ENCODE measurements at regions not wholly inside any gene's neighbourhood (a gene's known extent, or its start where the extent isn't known, plus 50 kb on each side); places are given as distances from the start of the nearest gene placed in this dataset.

DNA sequence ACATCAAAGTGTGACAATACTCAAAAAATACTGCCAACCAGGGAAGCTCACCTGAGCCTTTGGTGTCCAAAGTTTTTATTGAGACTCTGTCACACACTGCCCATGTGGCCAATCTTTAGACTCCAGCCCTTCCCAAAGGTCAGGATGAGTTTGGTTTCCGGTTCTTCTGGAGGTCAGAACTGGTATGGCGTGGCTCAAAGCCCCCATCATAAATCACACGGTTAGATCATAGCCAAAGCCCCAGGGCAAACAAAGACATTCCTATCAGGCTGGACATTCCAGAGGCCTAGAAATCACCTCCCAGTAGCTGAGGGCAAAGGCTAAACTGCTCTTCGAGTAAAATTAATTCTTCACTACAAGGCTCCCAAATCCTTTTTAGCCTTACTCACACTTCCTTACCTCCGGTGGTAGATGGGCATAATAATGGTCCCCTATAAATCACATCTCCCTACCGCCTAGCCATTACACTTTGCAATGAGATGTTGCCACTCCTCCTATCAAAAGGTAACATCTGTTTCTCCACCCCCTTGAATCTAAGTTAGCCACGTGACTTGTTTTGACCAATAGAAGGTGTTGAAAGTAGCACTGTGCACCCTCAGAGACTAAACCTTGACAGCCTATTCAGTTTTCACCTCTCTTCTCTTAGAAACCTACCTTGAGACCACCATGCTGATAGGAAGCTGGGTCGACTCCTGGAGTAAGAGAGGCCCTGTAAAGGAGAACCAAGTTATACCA, 137.8 kb upstream of the DUSP21 start (continued):
- TF ChIP-seq, protein P1, sequence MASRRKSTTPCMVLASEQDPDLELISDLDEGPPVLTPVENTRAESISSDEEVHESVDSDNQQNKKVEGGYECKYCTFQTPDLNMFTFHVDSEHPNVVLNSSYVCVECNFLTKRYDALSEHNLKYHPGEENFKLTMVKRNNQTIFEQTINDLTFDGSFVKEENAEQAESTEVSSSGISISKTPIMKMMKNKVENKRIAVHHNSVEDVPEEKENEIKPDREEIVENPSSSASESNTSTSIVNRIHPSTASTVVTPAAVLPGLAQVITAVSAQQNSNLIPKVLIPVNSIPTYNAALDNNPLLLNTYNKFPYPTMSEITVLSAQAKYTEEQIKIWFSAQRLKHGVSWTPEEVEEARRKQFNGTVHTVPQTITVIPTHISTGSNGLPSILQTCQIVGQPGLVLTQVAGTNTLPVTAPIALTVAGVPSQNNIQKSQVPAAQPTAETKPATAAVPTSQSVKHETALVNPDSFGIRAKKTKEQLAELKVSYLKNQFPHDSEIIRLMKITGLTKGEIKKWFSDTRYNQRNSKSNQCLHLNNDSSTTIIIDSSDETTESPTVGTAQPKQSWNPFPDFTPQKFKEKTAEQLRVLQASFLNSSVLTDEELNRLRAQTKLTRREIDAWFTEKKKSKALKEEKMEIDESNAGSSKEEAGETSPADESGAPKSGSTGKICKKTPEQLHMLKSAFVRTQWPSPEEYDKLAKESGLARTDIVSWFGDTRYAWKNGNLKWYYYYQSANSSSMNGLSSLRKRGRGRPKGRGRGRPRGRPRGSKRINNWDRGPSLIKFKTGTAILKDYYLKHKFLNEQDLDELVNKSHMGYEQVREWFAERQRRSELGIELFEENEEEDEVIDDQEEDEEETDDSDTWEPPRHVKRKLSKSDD (CRISPR knock-in tag; IDR thresholded peaks at IDR 0.05; ENCODE audit: low read depth): no peak
- TF ChIP-seq ZNF614 (CRISPR knock-in tag; IDR thresholded peaks at IDR 0.05; ENCODE audit: borderline replicate concordance) (no peak), ZBTB21 (CRISPR knock-in tag; IDR thresholded peaks at IDR 0.05) (peak; percentile 37; the same call in 1 of the 2 replicates), ZNF709 (CRISPR knock-in tag; IDR thresholded peaks at IDR 0.05) (no peak), HES4 (CRISPR knock-in tag; IDR thresholded peaks at IDR 0.05; ENCODE audit: borderline replicate concordance) (no peak), ZNF550 (CRISPR knock-in tag; IDR thresholded peaks at IDR 0.05; ENCODE audit: borderline replicate concordance) (no peak), ZC3H13 (CRISPR knock-in tag; IDR thresholded peaks at IDR 0.05) (no peak), ARHGAP35 (CRISPR knock-in tag; IDR thresholded peaks at IDR 0.05; ENCODE audit: borderline replicate concordance) (no peak), ZNF670 (CRISPR knock-in tag; IDR thresholded peaks at IDR 0.05; ENCODE audit: borderline replicate concordance) (no peak), ZNF296 (CRISPR knock-in tag; conservative IDR thresholded peaks at IDR 0.05) (no peak), HNRNPLL (IDR thresholded peaks at IDR 0.05; ENCODE audit: low read depth, low read length, poor library complexity, severe bottlenecking) (no peak), SMYD3 (CRISPR knock-in tag; IDR thresholded peaks at IDR 0.05) (no peak), FOXM1 (CRISPR knock-in tag; IDR thresholded peaks at IDR 0.05) (no peak), RFX5 (IDR thresholded peaks at IDR 0.05; ENCODE audit: low read depth, low read length) (no peak), SIN3B (IDR thresholded peaks at IDR 0.05; ENCODE audit: low read length) (no peak), ZNF33A (CRISPR knock-in tag; IDR thresholded peaks at IDR 0.05; ENCODE audit: borderline replicate concordance) (no peak), SETDB1 (CRISPR knock-in tag; IDR thresholded peaks at IDR 0.05; ENCODE audit: borderline replicate concordance) (no peak), HNRNPL (IDR thresholded peaks at IDR 0.05; ENCODE audit: low read depth, low read length) (no peak), KDM5B (CRISPR knock-in tag; IDR thresholded peaks at IDR 0.05; ENCODE audit: borderline replicate concordance) (no peak)
- TF ChIP-seq, protein P2, sequence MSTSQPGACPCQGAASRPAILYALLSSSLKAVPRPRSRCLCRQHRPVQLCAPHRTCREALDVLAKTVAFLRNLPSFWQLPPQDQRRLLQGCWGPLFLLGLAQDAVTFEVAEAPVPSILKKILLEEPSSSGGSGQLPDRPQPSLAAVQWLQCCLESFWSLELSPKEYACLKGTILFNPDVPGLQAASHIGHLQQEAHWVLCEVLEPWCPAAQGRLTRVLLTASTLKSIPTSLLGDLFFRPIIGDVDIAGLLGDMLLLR (CRISPR knock-in tag; IDR thresholded peaks at IDR 0.05): no peak
- TF ChIP-seq, protein P3, sequence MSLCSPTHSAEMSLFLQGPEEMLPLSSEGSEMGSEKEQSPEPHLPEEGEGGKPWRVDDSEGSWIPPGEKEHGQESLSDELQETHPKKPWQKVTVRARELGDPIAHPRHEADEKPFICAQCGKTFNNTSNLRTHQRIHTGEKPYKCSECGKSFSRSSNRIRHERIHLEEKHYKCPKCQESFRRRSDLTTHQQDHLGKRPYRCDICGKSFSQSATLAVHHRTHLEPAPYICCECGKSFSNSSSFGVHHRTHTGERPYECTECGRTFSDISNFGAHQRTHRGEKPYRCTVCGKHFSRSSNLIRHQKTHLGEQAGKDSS (CRISPR knock-in tag; IDR thresholded peaks at IDR 0.05; ENCODE audit: borderline replicate concordance, low read depth): no peak
- TF ChIP-seq, protein P4, sequence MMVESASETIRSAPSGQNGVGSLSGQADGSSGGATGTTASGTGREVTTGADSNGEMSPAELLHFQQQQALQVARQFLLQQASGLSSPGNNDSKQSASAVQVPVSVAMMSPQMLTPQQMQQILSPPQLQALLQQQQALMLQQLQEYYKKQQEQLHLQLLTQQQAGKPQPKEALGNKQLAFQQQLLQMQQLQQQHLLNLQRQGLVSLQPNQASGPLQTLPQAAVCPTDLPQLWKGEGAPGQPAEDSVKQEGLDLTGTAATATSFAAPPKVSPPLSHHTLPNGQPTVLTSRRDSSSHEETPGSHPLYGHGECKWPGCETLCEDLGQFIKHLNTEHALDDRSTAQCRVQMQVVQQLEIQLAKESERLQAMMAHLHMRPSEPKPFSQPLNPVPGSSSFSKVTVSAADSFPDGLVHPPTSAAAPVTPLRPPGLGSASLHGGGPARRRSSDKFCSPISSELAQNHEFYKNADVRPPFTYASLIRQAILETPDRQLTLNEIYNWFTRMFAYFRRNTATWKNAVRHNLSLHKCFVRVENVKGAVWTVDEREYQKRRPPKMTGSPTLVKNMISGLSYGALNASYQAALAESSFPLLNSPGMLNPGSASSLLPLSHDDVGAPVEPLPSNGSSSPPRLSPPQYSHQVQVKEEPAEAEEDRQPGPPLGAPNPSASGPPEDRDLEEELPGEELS (CRISPR knock-in tag; IDR thresholded peaks at IDR 0.05): peak; percentile 38; the same call in 1 of the 2 replicates
- TF ChIP-seq, protein P5, sequence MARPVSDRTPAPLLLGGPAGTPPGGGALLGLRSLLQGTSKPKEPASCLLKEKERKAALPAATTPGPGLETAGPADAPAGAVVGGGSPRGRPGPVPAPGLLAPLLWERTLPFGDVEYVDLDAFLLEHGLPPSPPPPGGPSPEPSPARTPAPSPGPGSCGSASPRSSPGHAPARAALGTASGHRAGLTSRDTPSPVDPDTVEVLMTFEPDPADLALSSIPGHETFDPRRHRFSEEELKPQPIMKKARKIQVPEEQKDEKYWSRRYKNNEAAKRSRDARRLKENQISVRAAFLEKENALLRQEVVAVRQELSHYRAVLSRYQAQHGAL (CRISPR knock-in tag; IDR thresholded peaks at IDR 0.05; ENCODE audit: not compliant biosample characterization): no peak

Data from HepG2 (cell line).